DND-41 (cell line): ENCODE measurements at regions not wholly inside any gene's neighbourhood (a gene's known extent, or its start where the extent isn't known, plus 50 kb on each side); places are given as distances from the start of the nearest gene placed in this dataset.
"Not testable (repeated sequence)": the region's sequence is repeated elsewhere in the genome, so short reads cannot be mapped to it uniquely, and the experiment has no call there.

Experiments
- ATAC-seq: fragments of 200-7000 bp; cut with Tn5 transposase; 3 replicates; pipeline ENCODE4 v1.9.1; 2021; ENCODE audit warnings: low read depth; ENCODE audit not compliant: insufficient read depth
- DNase-seq: peaks from one replicate; pipeline ENCODE4 v3.0.0-alpha.2; 2020
- H2AFZ ChIP-seq: 2 replicates; pipeline ENCODE4 v1.6.0; 2012; ENCODE audit warnings: low read depth, low read length
- H3K27ac ChIP-seq: 2 replicates; pipeline ENCODE4 v1.5.1; 2012; ENCODE audit warnings: low read length, inconsistent platforms
- H3K27me3 ChIP-seq: fragments of 200-600 bp; sonication (generic); 2 replicates; pipeline ENCODE4 v1.6.0; 2012; ENCODE audit warnings: low read length, mild to moderate bottlenecking, inconsistent platforms; ENCODE audit not compliant: insufficient read depth, poor library complexity
- H3K36me3 ChIP-seq: 2 replicates; pipeline ENCODE4 v1.5.1; 2012; ENCODE audit warnings: low read length, inconsistent platforms; ENCODE audit not compliant: insufficient read depth
- H3K4me1 ChIP-seq: 2 replicates; pipeline ENCODE4 v1.5.1; 2012; ENCODE audit warnings: mild to moderate bottlenecking, low read length; ENCODE audit not compliant: insufficient read depth
- H3K4me2 ChIP-seq: 2 replicates; pipeline ENCODE4 v1.6.0; 2012; ENCODE audit warnings: mild to moderate bottlenecking, moderate library complexity, low read length, inconsistent platforms; ENCODE audit not compliant: insufficient read depth
- H3K4me3 ChIP-seq, 2 experiments: fragments of 200-600 bp in 1 of 2; shearing (Covaris generic) in 1 of 2; 2 replicates each; pipeline ENCODE4 v1.5.1; 2012 to 2016; ENCODE audit warnings: inconsistent platforms in 2 of 2, low read length in 2 of 2, mild to moderate bottlenecking in 2 of 2, low read depth in 1 of 2, moderate library complexity in 1 of 2
- H3K79me2 ChIP-seq: 2 replicates; pipeline ENCODE4 v1.6.0; 2012; ENCODE audit warnings: low read length, inconsistent platforms; ENCODE audit not compliant: insufficient read depth
- H3K9ac ChIP-seq: 2 replicates; pipeline ENCODE4 v1.6.0; 2012; ENCODE audit warnings: low read depth, mild to moderate bottlenecking, inconsistent platforms, low read length, moderate library complexity
- H3K9me3 ChIP-seq: 2 replicates; pipeline ENCODE4 v1.5.1; 2012; ENCODE audit warnings: low read length, moderate library complexity, mild to moderate bottlenecking, inconsistent platforms; ENCODE audit not compliant: insufficient read depth, severe bottlenecking
- H4K20me1 ChIP-seq: 2 replicates; pipeline ENCODE4 v1.6.0; 2012; ENCODE audit warnings: low read length; ENCODE audit not compliant: insufficient read depth
- CTCF ChIP-seq: IDR thresholded peaks from 2 replicates; pipeline ENCODE4 v1.5.1; 2012; ENCODE audit warnings: borderline replicate concordance, low read length, moderate library complexity, mild to moderate bottlenecking; ENCODE audit not compliant: poor library complexity, severe bottlenecking; ENCODE audit errors: extremely low read depth
- EZH2 ChIP-seq: IDR thresholded peaks from 3 replicates; pipeline ENCODE4 v1.6.1; 2012; ENCODE audit warnings: borderline replicate concordance, low read depth, mild to moderate bottlenecking, moderate library complexity, low read length, inconsistent platforms; ENCODE audit not compliant: severe bottlenecking

DNA sequence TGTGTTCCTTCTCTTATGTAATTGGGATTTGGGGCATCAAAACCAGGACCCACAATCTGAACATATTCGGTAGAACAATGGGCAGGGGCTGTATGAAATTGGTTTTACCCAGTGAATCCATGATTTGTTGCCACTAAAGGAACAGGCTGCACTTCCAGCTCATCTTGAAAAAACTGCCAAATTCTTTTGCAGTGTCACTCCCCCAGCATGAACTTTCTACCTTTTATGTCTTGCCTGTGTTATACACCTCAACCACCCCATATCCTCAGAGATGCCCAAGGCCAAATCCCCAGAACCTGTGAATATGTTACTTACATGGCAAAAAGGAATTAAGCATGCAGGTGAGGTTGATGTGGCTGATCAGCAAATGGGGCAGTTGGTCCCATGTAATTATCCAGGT is 280.2 kb upstream of the ECI2 start:
- Histone ChIP-seq H4K20me1 (no peaks in the 10 kb centered on the region), H3K9ac (no peak overlapping the region), H3K4me2 (no peak overlapping the region), H3K4me1 (no peaks in the 10 kb centered on the region), H3K27ac (no peak overlapping the region), H2AFZ (no peak overlapping the region), H3K9me3 (no peaks in the 10 kb centered on the region), H3K79me2 (no peaks in the 10 kb centered on the region), H3K27me3 (no peaks in the 10 kb centered on the region), H3K4me3 (no peak overlapping the region), H3K36me3 (no peaks in the 10 kb centered on the region)
- DNase-seq (no peak), ATAC-seq (no peak)
- TF ChIP-seq CTCF = no peak
- no peak for TF ChIP-seq EZH2

GRCh38 chr6:4414078-4414477 is 278.7 kb upstream of the ECI2 start:
- not testable (repeated sequence) for H3K79me2 ChIP-seq, H3K4me3 ChIP-seq, H3K9ac ChIP-seq, H4K20me1 ChIP-seq, H3K4me2 ChIP-seq, H3K4me1 ChIP-seq, H3K27me3 ChIP-seq, H2AFZ ChIP-seq, H3K27ac ChIP-seq, DNase-seq, H3K36me3 ChIP-seq, H3K9me3 ChIP-seq, ATAC-seq

- H3K27ac ChIP-seq = no peak overlapping the region
- ATAC-seq = no peak
Measured at GRCh38 chr6:4413073-4413472, 277.7 kb upstream of the ECI2 start.

DNA sequence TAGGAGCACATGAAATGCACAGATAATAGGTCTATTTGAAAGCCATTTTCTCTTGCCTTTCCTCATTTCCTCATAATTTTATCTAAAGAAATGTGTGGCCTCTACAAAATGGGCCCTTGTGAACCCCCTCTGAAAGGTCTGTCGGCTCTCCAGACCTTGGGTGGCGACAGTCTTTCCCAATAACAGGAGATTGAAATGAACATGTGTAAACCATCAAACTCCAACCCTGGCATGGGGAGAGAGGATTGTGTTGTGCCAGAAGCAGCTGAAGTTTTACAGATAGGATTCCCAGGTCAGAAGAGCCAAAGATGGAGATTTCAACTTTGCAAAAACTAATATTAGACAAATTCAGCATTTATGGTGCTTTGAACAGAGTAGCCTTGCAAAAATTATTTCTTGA is 277.1 kb upstream of the ECI2 start:
- no peak for DNase-seq
- no peak overlapping the region for H3K9ac ChIP-seq

More at GRCh38 chr6:4413073-4413472, 277.7 kb upstream of the ECI2 start:
- DNase-seq = no peak
- H3K27me3 ChIP-seq = no peaks in the 10 kb centered on the region
- TF ChIP-seq CTCF (no peak), EZH2 (no peak)
- H3K9ac ChIP-seq = no peak overlapping the region
- H3K79me2 ChIP-seq = no peaks in the 10 kb centered on the region
- no peak overlapping the region for H3K4me2 ChIP-seq
- H2AFZ ChIP-seq = no peak overlapping the region
- no peaks in the 10 kb centered on the region for H3K36me3 ChIP-seq
- H4K20me1 ChIP-seq = no peaks in the 10 kb centered on the region
- no peak overlapping the region for H3K4me3 ChIP-seq
- no peaks in the 10 kb centered on the region for H3K9me3 ChIP-seq
- H3K4me1 ChIP-seq = no peaks in the 10 kb centered on the region

More for the DNA sequence above, 277.1 kb upstream of the ECI2 start:
- H3K27me3 ChIP-seq = no peaks in the 10 kb centered on the region
- H3K9me3 ChIP-seq = no peaks in the 10 kb centered on the region
- H3K4me1 ChIP-seq = no peaks in the 10 kb centered on the region
- no peaks in the 10 kb centered on the region for H4K20me1 ChIP-seq
- no peak overlapping the region for H3K4me2 ChIP-seq
- H3K4me3 ChIP-seq = no peak overlapping the region
- no peaks in the 10 kb centered on the region for H3K79me2 ChIP-seq
- ATAC-seq = no peak
- TF ChIP-seq EZH2 (no peak), CTCF (no peak)
- no peak overlapping the region for H2AFZ ChIP-seq
- H3K27ac ChIP-seq = no peak overlapping the region
- H3K36me3 ChIP-seq = no peaks in the 10 kb centered on the region
